D721Med (cell line): ENCODE measurements at regions not wholly inside any gene's neighbourhood (a gene's known extent, or its start where the extent isn't known, plus 50 kb on each side); places are given as distances from the start of the nearest gene placed in this dataset.

Experiments
- DNase-seq: peaks from one replicate; pipeline ENCODE4 v3.0.0; 2011; ENCODE audit warnings: low spot score; ENCODE audit not compliant: insufficient read length
- FAIRE-seq: peaks from 2 replicates; lab custom pipeline; 2011; peaks lifted over from hg19 to GRCh38; lab: Jason Lieb, UNC
- TF ChIP-seq, protein P1 (sequence below): IDR thresholded peaks from 2 replicates; pipeline ENCODE4 v1.5.1; 2012; ENCODE audit warnings: mild to moderate bottlenecking, control low read depth; ENCODE audit not compliant: insufficient read depth; ENCODE audit errors: missing control alignments

DNA sequence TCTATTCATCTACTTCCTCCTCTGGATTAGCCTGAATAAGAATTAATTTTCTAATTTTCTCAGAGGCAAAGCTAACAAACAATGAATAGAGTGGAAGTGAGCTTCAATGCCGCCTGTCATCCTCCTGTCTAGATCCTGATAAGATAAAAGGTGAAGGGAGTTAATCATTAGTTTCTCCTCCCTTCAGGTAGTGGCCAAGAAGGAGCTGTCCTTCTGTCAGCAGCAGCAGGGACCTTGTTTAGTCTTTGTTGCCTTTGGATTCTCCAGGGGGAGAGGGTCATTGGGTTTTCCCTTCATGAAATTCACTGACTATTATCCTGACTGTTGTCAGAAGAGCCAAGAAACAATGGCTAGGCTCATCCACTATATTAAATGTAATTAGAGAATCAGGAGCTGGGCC lies 420.2 kb upstream of the GOT2 start:
- FAIRE-seq (no peak), DNase-seq (no peak)
- TF ChIP-seq, protein P1, sequence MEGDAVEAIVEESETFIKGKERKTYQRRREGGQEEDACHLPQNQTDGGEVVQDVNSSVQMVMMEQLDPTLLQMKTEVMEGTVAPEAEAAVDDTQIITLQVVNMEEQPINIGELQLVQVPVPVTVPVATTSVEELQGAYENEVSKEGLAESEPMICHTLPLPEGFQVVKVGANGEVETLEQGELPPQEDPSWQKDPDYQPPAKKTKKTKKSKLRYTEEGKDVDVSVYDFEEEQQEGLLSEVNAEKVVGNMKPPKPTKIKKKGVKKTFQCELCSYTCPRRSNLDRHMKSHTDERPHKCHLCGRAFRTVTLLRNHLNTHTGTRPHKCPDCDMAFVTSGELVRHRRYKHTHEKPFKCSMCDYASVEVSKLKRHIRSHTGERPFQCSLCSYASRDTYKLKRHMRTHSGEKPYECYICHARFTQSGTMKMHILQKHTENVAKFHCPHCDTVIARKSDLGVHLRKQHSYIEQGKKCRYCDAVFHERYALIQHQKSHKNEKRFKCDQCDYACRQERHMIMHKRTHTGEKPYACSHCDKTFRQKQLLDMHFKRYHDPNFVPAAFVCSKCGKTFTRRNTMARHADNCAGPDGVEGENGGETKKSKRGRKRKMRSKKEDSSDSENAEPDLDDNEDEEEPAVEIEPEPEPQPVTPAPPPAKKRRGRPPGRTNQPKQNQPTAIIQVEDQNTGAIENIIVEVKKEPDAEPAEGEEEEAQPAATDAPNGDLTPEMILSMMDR: no peak

GRCh38 chr16:59148769-59149155 lies 414.6 kb upstream of the GOT2 start:
- no peak for FAIRE-seq
- DNase-seq: no peak
- TF ChIP-seq, protein P1: no peak

DNA sequence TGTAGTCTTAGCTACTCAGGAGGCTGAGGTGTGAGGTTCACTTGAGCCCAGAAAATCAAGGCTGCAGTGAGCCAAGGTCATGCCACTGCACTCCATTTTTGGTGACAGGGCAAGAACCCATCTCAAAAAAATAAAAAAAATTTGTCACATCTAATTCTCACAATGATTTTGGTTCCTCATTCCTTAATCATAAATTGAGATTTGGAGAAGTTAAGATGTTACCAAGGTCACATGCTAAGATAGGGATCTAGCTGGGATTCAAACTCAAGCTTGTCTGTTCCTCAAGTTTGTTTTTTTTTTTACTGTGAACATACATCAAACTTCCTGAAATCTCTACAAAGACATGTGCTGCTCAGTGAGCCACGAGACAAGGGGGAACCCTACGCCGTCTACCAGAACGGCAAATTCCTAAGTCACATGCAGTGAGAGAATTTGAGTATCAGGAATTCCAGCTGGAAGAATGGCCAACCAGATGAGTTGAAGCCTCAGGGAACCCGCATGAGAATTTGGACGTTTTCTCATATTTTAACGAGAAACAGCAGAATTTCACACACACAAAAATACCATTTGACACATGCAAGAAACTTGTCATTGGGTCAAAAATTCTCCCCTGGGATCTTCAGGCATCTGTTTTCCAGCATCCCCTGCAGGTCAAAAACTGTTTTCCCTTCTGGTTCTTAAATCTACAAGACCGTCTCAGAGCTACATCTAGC lies 414.1 kb upstream of the GOT2 start:
- TF ChIP-seq, protein P1: no peak
- DNase-seq (no peak), FAIRE-seq (no peak)

DNA sequence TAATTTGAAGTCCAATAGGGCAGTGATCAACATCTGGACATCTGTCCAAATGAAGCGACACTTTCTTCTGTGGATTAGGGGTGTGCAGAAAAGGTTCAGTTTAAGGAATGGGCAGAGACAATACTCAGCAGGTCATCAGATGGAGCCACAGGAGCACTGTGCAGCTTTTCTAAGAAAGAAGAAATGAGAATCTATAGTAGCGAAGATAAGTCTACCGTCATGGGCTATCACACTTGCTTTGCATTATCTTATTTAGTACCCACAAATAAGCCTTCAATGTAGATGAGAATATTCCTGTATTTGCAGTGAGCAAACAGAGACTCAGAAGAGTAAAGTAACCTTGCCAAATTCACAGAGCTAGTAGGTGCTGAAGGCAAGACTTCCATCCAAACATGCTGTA lies 412.0 kb upstream of the GOT2 start:
- FAIRE-seq (no peak), DNase-seq (no peak)
- TF ChIP-seq, protein P1: no peak

GRCh38 chr16:59144841-59145240 lies 410.7 kb upstream of the GOT2 start:
- no peak for DNase-seq
- TF ChIP-seq, protein P1: no peak
- FAIRE-seq: no peak

DNA sequence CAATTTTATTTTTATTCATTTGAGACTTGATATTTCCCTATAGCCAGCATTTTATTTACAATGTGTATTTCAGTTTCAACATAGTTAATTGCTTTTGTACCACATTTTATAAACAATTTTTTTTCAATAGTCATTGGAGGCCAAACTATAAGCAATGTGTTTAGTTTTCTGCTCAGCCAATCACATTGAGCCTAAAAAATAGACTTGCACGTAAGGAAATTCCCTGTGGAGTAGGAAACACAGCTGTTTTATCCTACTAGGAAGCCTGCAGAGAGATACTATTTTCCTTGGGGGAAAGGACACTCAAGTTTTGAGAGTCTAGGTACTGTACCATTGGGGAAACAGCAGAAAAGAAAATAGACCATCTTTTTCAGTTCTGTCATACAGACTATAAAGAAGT lies 410.2 kb upstream of the GOT2 start:
- DNase-seq: no peak
- no peak for FAIRE-seq
- TF ChIP-seq, protein P1: no peak

DNA sequence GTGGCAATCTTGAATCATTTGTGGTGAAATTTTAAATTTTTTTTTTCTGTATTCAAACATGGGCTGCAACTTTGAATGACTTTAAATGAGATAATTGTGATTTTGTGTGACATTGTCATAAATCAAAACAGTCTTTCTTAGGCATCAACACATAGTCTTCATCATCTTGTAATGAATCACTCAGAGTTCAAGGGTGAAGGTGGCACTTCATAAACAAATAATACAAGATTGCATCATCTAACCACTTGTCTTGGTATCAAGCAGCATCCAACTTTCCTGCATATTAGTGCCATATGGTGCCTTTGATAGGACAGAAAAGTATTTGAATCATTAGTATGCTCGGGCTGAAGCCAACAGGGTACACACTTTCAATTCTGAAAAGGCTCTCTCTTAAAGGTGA lies 392.4 kb upstream of the GOT2 start:
- FAIRE-seq: no peak
- TF ChIP-seq, protein P1: no peak
- no peak for DNase-seq
